K562 (cell line): ENCODE measurements at regions not wholly inside any gene's neighbourhood (a gene's known extent, or its start where the extent isn't known, plus 50 kb on each side); places are given as distances from the start of the nearest gene placed in this dataset.

Experiments used
- ATAC-seq: fragments of 200-7000 bp; cut with Tn5 transposase; 3 replicates; pipeline ENCODE4 v1.9.1; 2020; ENCODE audit warnings: moderate library complexity
- BruUV-seq: library from RNA; stranded (reverse); fragments of 400-500 nt; replicated peaks from 2 replicates; lab custom pipeline; 2021; lab: Mats Ljungman, UMichigan
- CTCF ChIA-PET: fragments of 300-600 bp; formaldehyde crosslinking; extraction: SDS; loops from one replicate; lab custom pipeline; 2021; ENCODE audit warnings: low intra/inter-chr PET ratio; lab: Yijun Ruan, JAX
- POLR2A ChIA-PET: fragments of 300-600, 350-650 bp; sonication (Branson Sonifier 250); formaldehyde crosslinking; extraction: SDS; loops from one replicate; lab custom pipeline; 2021; ENCODE audit warnings: antibody characterized with exemption, inconsistent platforms; lab: Yijun Ruan, JAX
- DNase-seq, 4 experiments: peaks; one replicate each; pipeline versions ENCODE4 v3.0.0 to v3.0.0-alpha.2; 2011 to 2018; ENCODE audit warnings: low spot score in 3 of 4, mixed read lengths in 3 of 4; ENCODE audit errors: extremely low read depth in 1 of 4
- FAIRE-seq: peaks from 2 replicates; lab custom pipeline; 2011; peaks lifted over from hg19 to GRCh38; lab: Jason Lieb, UNC
- H2AFZ ChIP-seq: 2 replicates; pipeline ENCODE4 v1.6.0; 2011; ENCODE audit warnings: low read depth, low read length, control low read depth, inconsistent platforms
- H3K27ac ChIP-seq: fragments of 200-600 bp; 3 replicates; pipeline ENCODE4 v1.8.0; 2011; ENCODE audit warnings: low read depth, mild to moderate bottlenecking, control low read depth, inconsistent platforms, low read length, moderate library complexity, mixed read lengths; ENCODE audit errors: extremely low read depth
- H3K27me3 ChIP-seq, 2 experiments: fragments of 300-600 bp in 1 of 2; 2 replicates in 1 of 2; 3 replicates in 1 of 2; pipeline versions ENCODE4 v1.6.0 to v1.8.0; 2011; ENCODE audit warnings: inconsistent platforms in 2 of 2, low read length in 2 of 2, mild to moderate bottlenecking in 1 of 2, mixed read lengths in 1 of 2, moderate library complexity in 1 of 2; ENCODE audit not compliant: control insufficient read depth in 2 of 2, insufficient read depth in 2 of 2
- H3K36me3 ChIP-seq: fragments of 300-600 bp; 3 replicates; pipeline ENCODE4 v1.8.0; 2011; ENCODE audit warnings: mild to moderate bottlenecking, low read length, inconsistent platforms; ENCODE audit not compliant: control insufficient read depth, insufficient read depth
- H3K4me1 ChIP-seq, 2 experiments: fragments of 200-600 bp in 1 of 2; replicated peaks in 1 of 2; 2 replicates in 1 of 2; 3 replicates in 1 of 2; pipeline versions ENCODE4 v1.5.1 to v1.8.0; 2011; ENCODE audit warnings: inconsistent platforms in 2 of 2, low read length in 2 of 2, mild to moderate bottlenecking in 1 of 2, mixed read lengths in 1 of 2, moderate library complexity in 1 of 2; ENCODE audit not compliant: control insufficient read depth in 2 of 2, insufficient read depth in 2 of 2
- H3K4me2 ChIP-seq: 2 replicates; pipeline ENCODE4 v1.6.1; 2011; ENCODE audit warnings: low read length, control low read depth, inconsistent platforms, mixed read lengths; ENCODE audit not compliant: insufficient read depth
- H3K4me3 ChIP-seq: fragments of 200-600 bp; sonication (generic), shearing (Covaris generic); 2 replicates; pipeline ENCODE4 v1.5.1; 2016; ENCODE audit warnings: control low read depth, inconsistent platforms
- H3K79me2 ChIP-seq: fragments of 200-600 bp; 3 replicates; pipeline ENCODE4 v1.8.0; 2011; ENCODE audit warnings: low read length, inconsistent platforms; ENCODE audit not compliant: control insufficient read depth, insufficient read depth
- H3K9ac ChIP-seq, 2 experiments: 2 replicates each; pipeline versions ENCODE4 v1.6.0 to v1.6.1; 2011; ENCODE audit warnings: low read depth in 2 of 2, low read length in 2 of 2, control low read depth in 1 of 2, inconsistent platforms in 1 of 2, mild to moderate bottlenecking in 1 of 2, mixed read lengths in 1 of 2; ENCODE audit not compliant: insufficient read depth in 1 of 2
- H3K9me1 ChIP-seq: one replicate; pipeline ENCODE4 v1.6.0; 2011; ENCODE audit warnings: inconsistent platforms, mild to moderate bottlenecking, low read length, moderate library complexity; ENCODE audit not compliant: control insufficient read depth, insufficient read depth
- H3K9me3 ChIP-seq: replicated peaks from 2 replicates; pipeline ENCODE4 v1.5.1; 2011; ENCODE audit warnings: low read depth, low read length, inconsistent platforms; ENCODE audit not compliant: control insufficient read depth, insufficient read depth
- H4K20me1 ChIP-seq: replicated peaks from 2 replicates; pipeline ENCODE4 v1.6.1; 2011; ENCODE audit warnings: low read length, inconsistent platforms, mixed read lengths; ENCODE audit not compliant: control insufficient read depth, insufficient read depth
- CTCF ChIP-seq, 3 experiments: IDR thresholded peaks in 2 of 3; conservative IDR thresholded peaks in 1 of 3; 2 replicates each; pipeline ENCODE4 v1.5.1; 2011 to 2012; ENCODE audit warnings: low read length in 3 of 3, mild to moderate bottlenecking in 3 of 3, control low read depth in 2 of 3, improper control_type of control experiment in 1 of 3, inconsistent platforms in 1 of 3, low read depth in 1 of 3, mixed read lengths in 1 of 3, moderate library complexity in 1 of 3; ENCODE audit not compliant: insufficient read depth in 2 of 3
- HDAC1 ChIP-seq, 2 experiments: fragments of 450-650 bp; IDR thresholded peaks; 2 replicates each; pipeline ENCODE4 v1.6.1; 2016 to 2017; ENCODE audit warnings: inconsistent platforms in 1 of 2, mild to moderate bottlenecking in 1 of 2, moderate library complexity in 1 of 2
- MTA3 ChIP-seq: fragments of 450-650 bp; formaldehyde crosslinking; IDR thresholded peaks from 2 replicates; pipeline ENCODE4 v1.6.1; 2017; ENCODE audit warnings: mild to moderate bottlenecking, borderline replicate concordance
- ZBTB17 ChIP-seq: fragments of 450-650 bp; formaldehyde crosslinking; IDR thresholded peaks from 2 replicates; pipeline ENCODE4 v1.4.0; 2020; ENCODE audit warnings: mild to moderate bottlenecking
- ZC3H8 ChIP-seq: fragments of 450-650 bp; IDR thresholded peaks from 2 replicates; pipeline ENCODE4 v1.6.1; 2017
- ZNF124 ChIP-seq: sonication (generic); formaldehyde crosslinking; IDR thresholded peaks from 2 replicates; pipeline ENCODE4 v1.8.1; 2022; ENCODE audit warnings: missing genetic modification reagents
- ZNF318 ChIP-seq, 2 experiments: fragments of 450-650 bp; IDR thresholded peaks; 2 replicates each; pipeline ENCODE4 v1.6.1; 2016; ENCODE audit warnings: mild to moderate bottlenecking in 2 of 2, borderline replicate concordance in 1 of 2, low read depth in 1 of 2, moderate library complexity in 1 of 2
- WGBS: fragments of 100-300 bp; shearing (Covaris generic); methylation state at CpG from one replicate; pipeline ENCODE4 v1.1.6; 2016; ENCODE audit warnings: low coverage, mixed read lengths; ENCODE audit not compliant: insufficient coverage; ENCODE audit errors: missing lambda C conversion rate; 5-methylcytosine and 5-hydroxymethylcytosine counted together
- in situ Hi-C: fragments of 300-500 bp; cut with MboI; formaldehyde crosslinking; loops from 4 replicates; pipeline ENCODE4 v1.15.0; 2018; ENCODE audit warnings: inconsistent platforms, mixed read lengths
- intact Hi-C: fragments of 100-400 bp; cut with micrococcal nuclease; formaldehyde crosslinking; loops from 2 replicates; pipeline ENCODE4 v1.14.2; 2022

DNA sequence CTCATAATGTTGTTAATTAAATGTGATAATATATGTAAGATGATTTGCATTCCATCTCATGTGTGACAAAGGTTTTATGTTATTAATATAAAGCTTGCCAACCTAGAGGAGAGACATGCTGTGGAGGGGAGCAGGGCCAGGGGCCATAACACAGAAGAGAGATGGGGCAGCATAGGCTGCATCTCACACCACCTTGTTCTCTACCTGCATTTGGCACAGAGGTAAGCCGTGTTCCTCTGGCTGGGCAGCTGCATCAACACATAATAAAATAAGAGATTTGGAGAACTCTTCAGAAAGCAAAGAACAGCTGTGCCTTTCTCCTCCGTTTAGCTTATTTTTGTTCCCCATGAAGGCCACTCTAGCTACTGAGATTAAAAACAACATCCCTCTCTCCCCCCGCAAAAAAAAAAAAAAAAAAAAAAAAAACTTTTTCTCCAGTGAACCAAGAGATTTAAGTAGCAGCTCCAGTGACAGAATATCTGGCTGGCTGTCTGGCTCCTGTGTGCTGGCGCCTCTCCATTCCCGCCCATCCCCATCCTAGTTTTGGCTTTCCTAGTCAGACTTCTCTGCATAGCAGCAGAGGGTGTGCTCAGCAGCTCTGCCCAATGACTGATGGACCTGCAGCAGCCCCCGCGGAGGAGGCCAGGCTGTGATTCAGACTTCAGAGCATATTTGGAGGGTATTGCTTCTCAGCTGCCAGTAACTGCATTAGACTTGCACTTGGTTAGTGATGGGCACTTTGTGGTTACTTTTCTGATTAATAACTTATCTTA is 52.2 kb upstream of the STXBP5L start:
- FAIRE-seq (no peak), DNase-seq (no peak), ATAC-seq (no peak)
- no peaks in the 10 kb centered on the region for H3K9me1 ChIP-seq
- ChIA-PET CTCF (no interaction called here), POLR2A (interaction anchor here (1.2 kb wide), 1 partner anchor 9 kb away, joined by 3 read pairs; no protein-coding TSS in a partner anchor)
- H3K4me2 ChIP-seq, result no peak overlapping the region
- H3K9me3 ChIP-seq, result no peaks in the 10 kb centered on the region
- H3K27me3 ChIP-seq, result no peaks in the 10 kb centered on the region; a peak in 1 of 5 replicates
- H3K4me1 ChIP-seq, result no peaks in the 10 kb centered on the region; a peak in 1 of 5 replicates
- H3K36me3 ChIP-seq, result no peaks in the 10 kb centered on the region
- BruUV-seq, result no TSS peak
- intact Hi-C loops (no loop called here), in situ Hi-C loops (no loop called here)
- H3K27ac ChIP-seq, result no peak overlapping the region
- no peak overlapping the region for H3K9ac ChIP-seq
- H4K20me1 ChIP-seq, result no peaks in the 10 kb centered on the region
- no peak overlapping the region for H2AFZ ChIP-seq
- H3K4me3 ChIP-seq, result no peak overlapping the region
- H3K79me2 ChIP-seq, result no peaks in the 10 kb centered on the region
- 2% methylated on average over 6 of the region's 7 CpGs for WGBS
- TF ChIP-seq CTCF (IDR thresholded peaks at IDR 0.05 in 2 of 3, conservative IDR thresholded peaks at IDR 0.05 in 1 of 3; ENCODE audit: insufficient read depth in 2 of 3, low read depth in 1 of 3, low read length in 3 of 3) (no peak), ZNF318 (IDR thresholded peaks at IDR 0.05; ENCODE audit: borderline replicate concordance in 1 of 2, low read depth in 1 of 2) (no peak), MTA3 (no peak), HDAC1 (IDR thresholded peaks at IDR 0.05) (no peak), ZBTB17 (CRISPR knock-in tag) (no peak), ZC3H8 (no peak), ZNF124 (CRISPR knock-in tag) (no peak)
